ENCODE measurements at regions not wholly inside any gene's neighbourhood (a gene's known extent, or its start where the extent isn't known, plus 50 kb on each side); places are given as distances from the start of the nearest gene placed in this dataset.

DNA sequence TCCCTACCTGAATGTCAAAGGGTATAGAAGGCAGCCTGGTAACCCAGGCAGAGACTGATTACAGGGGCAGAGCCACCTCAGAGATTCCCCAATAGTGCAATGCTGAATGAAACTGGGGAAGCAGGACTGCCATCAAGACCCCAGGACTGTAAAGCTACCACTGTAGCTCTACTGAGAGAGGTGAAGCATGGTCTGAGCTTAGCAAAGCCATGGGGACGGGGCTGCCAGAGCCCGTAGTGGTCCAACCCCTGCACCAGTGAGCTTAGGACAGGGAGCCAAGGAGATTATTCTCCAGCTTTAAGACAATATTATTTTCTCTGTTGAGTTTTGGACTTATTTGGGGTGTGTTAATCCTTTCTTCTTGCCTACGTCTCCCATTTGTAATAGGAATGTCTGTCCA lies 679.3 kb upstream of the GRAMD2B start:
- TF ChIP-seq POLR2AphosphoS5 (IDR thresholded peaks at IDR 0.05; ENCODE audit: low read depth, low read length) (no peak), POLR2A (IDR thresholded peaks at IDR 0.05; ENCODE audit: low read depth, low read length) (no peak), TAF1 (IDR thresholded peaks at IDR 0.05; ENCODE audit: borderline replicate concordance, low read depth, low read length) (no peak)

Data from GM12892 (cell line).